ENCODE measurements at regions not wholly inside any gene's neighbourhood (a gene's known extent, or its start where the extent isn't known, plus 50 kb on each side); places are given as distances from the start of the nearest gene placed in this dataset.

- no peaks in the 10 kb centered on the region for H3K9me3 ChIP-seq (ENCODE audit: control insufficient read depth, low read length)
- H3K27me3 ChIP-seq (ENCODE audit: control insufficient read depth in 1 of 2, insufficient read depth in 2 of 2, low read length in 1 of 2) = no peaks in the 10 kb centered on the region
- H3K36me3 ChIP-seq (ENCODE audit: control insufficient read depth in 1 of 2, insufficient read depth in 2 of 2, low read length in 1 of 2) = no peaks in the 10 kb centered on the region
- no peak overlapping the region for H3K27ac ChIP-seq (ENCODE audit: low read depth in 1 of 2, low read length in 2 of 2)
- no peak overlapping the region for H3K4me3 ChIP-seq (ENCODE audit: low read length in 2 of 2)
- DNase-seq (no peak), ATAC-seq (ENCODE audit: low FRiP score) (no peak)
- no peaks in the 10 kb centered on the region for H3K4me1 ChIP-seq (ENCODE audit: control insufficient read depth in 1 of 2, insufficient read depth in 2 of 2, low read length in 2 of 2)
- WGBS, 2 donors = 89 to 90% methylated on average over 5 of the region's 5 CpGs
- intact Hi-C loops (cut with DNase I) = no loop called here
Measured at GRCh38 chr2:181304011-181304844, 153.0 kb upstream of the ITGA4 start.

DNA sequence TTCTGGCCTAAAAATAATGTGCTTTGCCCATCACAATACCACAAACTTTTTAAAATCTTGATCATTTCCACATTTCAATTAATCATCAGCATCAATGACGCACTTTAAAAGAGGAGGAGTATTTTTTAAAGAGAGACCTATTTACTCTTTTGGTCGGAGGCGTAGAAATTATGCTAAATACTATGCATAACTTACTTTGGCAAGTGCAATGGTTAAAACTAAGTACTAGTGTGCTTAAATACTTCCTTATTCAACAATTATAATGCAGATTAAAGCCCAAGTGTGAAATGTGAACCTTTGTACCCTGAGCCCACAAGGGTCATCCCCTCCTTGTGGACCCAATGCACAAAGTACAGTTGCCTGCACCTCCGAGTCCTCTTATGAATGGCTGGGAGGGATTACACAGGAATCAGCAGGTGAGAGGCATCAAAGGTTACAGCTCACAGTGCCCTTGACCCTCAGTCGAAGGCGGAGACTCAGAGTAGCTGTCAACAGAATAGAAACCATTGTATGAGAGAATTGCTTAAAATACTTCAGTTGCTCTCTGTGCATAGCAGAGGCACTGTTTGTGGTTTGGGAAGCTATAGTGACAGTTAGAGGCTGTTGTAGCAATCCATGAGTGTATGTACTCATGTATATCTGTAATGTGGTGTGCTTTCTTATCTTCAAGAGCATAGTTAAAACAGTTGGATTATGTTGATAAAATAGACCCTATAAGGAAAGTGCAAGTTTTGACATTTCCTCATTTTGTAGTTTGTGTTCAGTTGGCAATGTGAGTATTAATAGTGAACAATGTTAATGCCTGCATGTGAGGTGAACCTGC is 151.7 kb upstream of the ITGA4 start:
- no peak overlapping the region for H3K27ac ChIP-seq (ENCODE audit: low read depth in 1 of 2, low read length in 2 of 2)
- no peaks in the 10 kb centered on the region for H3K27me3 ChIP-seq (ENCODE audit: control insufficient read depth in 1 of 2, insufficient read depth in 2 of 2, low read length in 1 of 2)
- H3K4me1 ChIP-seq (ENCODE audit: control insufficient read depth in 1 of 2, insufficient read depth in 2 of 2, low read length in 2 of 2) = no peaks in the 10 kb centered on the region
- no peaks in the 10 kb centered on the region for H3K9me3 ChIP-seq (ENCODE audit: control insufficient read depth, low read length)
- no peaks in the 10 kb centered on the region for H3K36me3 ChIP-seq (ENCODE audit: control insufficient read depth in 1 of 2, insufficient read depth in 2 of 2, low read length in 1 of 2)
- DNase-seq (no peak), ATAC-seq (ENCODE audit: low FRiP score) (peak; percentile 48)
- no peak overlapping the region for H3K4me3 ChIP-seq (ENCODE audit: low read length in 2 of 2)
- intact Hi-C loops (cut with DNase I) = no loop called here
- WGBS, 2 donors = 71 to 79% methylated on average over 6 of the region's 6 CpGs

GRCh38 chr2:181306785-181307184 is 150.4 kb upstream of the ITGA4 start:
- DNase-seq (no peak), ATAC-seq (ENCODE audit: low FRiP score) (no peak)
- intact Hi-C loops (cut with DNase I) = no loop called here
- Histone ChIP-seq H3K36me3 (ENCODE audit: control insufficient read depth in 1 of 2, insufficient read depth in 2 of 2, low read length in 1 of 2) (no peaks in the 10 kb centered on the region), H3K9me3 (ENCODE audit: control insufficient read depth, low read length) (no peaks in the 10 kb centered on the region), H3K4me3 (ENCODE audit: low read length in 2 of 2) (no peak overlapping the region), H3K27ac (ENCODE audit: low read depth in 1 of 2, low read length in 2 of 2) (no peak overlapping the region), H3K27me3 (ENCODE audit: control insufficient read depth in 1 of 2, insufficient read depth in 2 of 2, low read length in 1 of 2) (no peaks in the 10 kb centered on the region), H3K4me1 (ENCODE audit: control insufficient read depth in 1 of 2, insufficient read depth in 2 of 2, low read length in 2 of 2) (no peaks in the 10 kb centered on the region)

- H3K9me3 ChIP-seq (ENCODE audit: control insufficient read depth, low read length) = no peaks in the 10 kb centered on the region
- intact Hi-C loops (cut with DNase I) = no loop called here
- H3K4me1 ChIP-seq (ENCODE audit: control insufficient read depth in 1 of 2, insufficient read depth in 2 of 2, low read length in 2 of 2) = no peaks in the 10 kb centered on the region
- no peaks in the 10 kb centered on the region for H3K27me3 ChIP-seq (ENCODE audit: control insufficient read depth in 1 of 2, insufficient read depth in 2 of 2, low read length in 1 of 2)
- no peak overlapping the region for H3K27ac ChIP-seq (ENCODE audit: low read depth in 1 of 2, low read length in 2 of 2)
- H3K4me3 ChIP-seq (ENCODE audit: low read length in 2 of 2) = no peak overlapping the region
- ATAC-seq (ENCODE audit: low FRiP score) (no peak), DNase-seq (no peak)
- WGBS, 2 donors = 84 to 85% methylated on average over 7 of the region's 7 CpGs
- no peaks in the 10 kb centered on the region for H3K36me3 ChIP-seq (ENCODE audit: control insufficient read depth in 1 of 2, insufficient read depth in 2 of 2, low read length in 1 of 2)
Measured at GRCh38 chr2:181307203-181307991, 149.8 kb upstream of the ITGA4 start.

- intact Hi-C loops (cut with DNase I) = no loop called here
- no peak for ATAC-seq (ENCODE audit: low FRiP score)
- Histone ChIP-seq H3K36me3 (ENCODE audit: control insufficient read depth in 1 of 2, insufficient read depth in 2 of 2, low read length in 1 of 2) (no peaks in the 10 kb centered on the region), H3K27ac (ENCODE audit: low read depth in 1 of 2, low read length in 2 of 2) (no peak overlapping the region), H3K27me3 (ENCODE audit: control insufficient read depth in 1 of 2, insufficient read depth in 2 of 2, low read length in 1 of 2) (no peaks in the 10 kb centered on the region), H3K9me3 (ENCODE audit: control insufficient read depth, low read length) (no peaks in the 10 kb centered on the region), H3K4me1 (ENCODE audit: control insufficient read depth in 1 of 2, insufficient read depth in 2 of 2, low read length in 2 of 2) (no peaks in the 10 kb centered on the region), H3K4me3 (ENCODE audit: low read length in 2 of 2) (no peak overlapping the region)
- DNase-seq = no peak
- WGBS, 2 donors = 47% methylated on average over 5 of the region's 5 CpGs
Measured at GRCh38 chr2:181308766-181309515, 148.2 kb upstream of the ITGA4 start.

DNA sequence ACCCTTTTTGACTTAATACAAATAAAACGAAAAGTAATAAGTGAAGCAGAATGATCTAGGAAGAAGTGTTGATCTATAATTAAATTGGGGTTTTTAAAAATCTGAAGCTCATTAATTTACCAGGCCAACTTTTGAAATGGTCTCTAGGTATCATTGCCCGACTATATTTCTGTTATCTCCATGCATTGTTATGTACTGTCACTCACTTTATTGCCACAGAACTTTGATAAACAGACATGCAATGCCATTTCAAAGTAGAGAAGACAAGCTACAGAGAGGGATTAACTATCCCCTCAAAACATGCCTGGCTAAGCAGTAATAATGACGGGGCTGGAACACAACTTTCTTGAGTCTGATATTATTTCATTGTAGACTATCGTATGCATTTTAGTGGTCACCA is 147.6 kb upstream of the ITGA4 start:
- WGBS, 2 donors = 66 to 75% methylated on average over 4 of the region's 4 CpGs
- Histone ChIP-seq H3K4me1 (ENCODE audit: control insufficient read depth in 1 of 2, insufficient read depth in 2 of 2, low read length in 2 of 2) (no peaks in the 10 kb centered on the region), H3K36me3 (ENCODE audit: control insufficient read depth in 1 of 2, insufficient read depth in 2 of 2, low read length in 1 of 2) (no peaks in the 10 kb centered on the region), H3K4me3 (ENCODE audit: low read length in 2 of 2) (no peak overlapping the region), H3K9me3 (ENCODE audit: control insufficient read depth, low read length) (no peaks in the 10 kb centered on the region), H3K27me3 (ENCODE audit: control insufficient read depth in 1 of 2, insufficient read depth in 2 of 2, low read length in 1 of 2) (no peaks in the 10 kb centered on the region), H3K27ac (ENCODE audit: low read depth in 1 of 2, low read length in 2 of 2) (no peak overlapping the region)
- no peak for DNase-seq
- intact Hi-C loops (cut with DNase I) = no loop called here
- ATAC-seq (ENCODE audit: low FRiP score) = no peak

GRCh38 chr2:181310967-181311366 is 146.2 kb upstream of the ITGA4 start:
- Histone ChIP-seq H3K27me3 (ENCODE audit: control insufficient read depth in 1 of 2, insufficient read depth in 2 of 2, low read length in 1 of 2) (no peaks in the 10 kb centered on the region), H3K4me1 (ENCODE audit: control insufficient read depth in 1 of 2, insufficient read depth in 2 of 2, low read length in 2 of 2) (no peaks in the 10 kb centered on the region), H3K27ac (ENCODE audit: low read depth in 1 of 2, low read length in 2 of 2) (no peak overlapping the region), H3K36me3 (ENCODE audit: control insufficient read depth in 1 of 2, insufficient read depth in 2 of 2, low read length in 1 of 2) (no peaks in the 10 kb centered on the region), H3K4me3 (ENCODE audit: low read length in 2 of 2) (no peak overlapping the region), H3K9me3 (ENCODE audit: control insufficient read depth, low read length) (no peaks in the 10 kb centered on the region)
- 99 to 100% methylated on average over 1 of the region's 1 CpG for WGBS, 2 donors
- ATAC-seq (ENCODE audit: low FRiP score) (no peak), DNase-seq (no peak)
- intact Hi-C loops (cut with DNase I) = no loop called here

GRCh38 chr2:181311837-181312236 is 145.3 kb upstream of the ITGA4 start:
- no peaks in the 10 kb centered on the region for H3K4me1 ChIP-seq (ENCODE audit: control insufficient read depth in 1 of 2, insufficient read depth in 2 of 2, low read length in 2 of 2)
- intact Hi-C loops (cut with DNase I) = no loop called here
- ATAC-seq (ENCODE audit: low FRiP score) (no peak), DNase-seq (no peak)
- H3K4me3 ChIP-seq (ENCODE audit: low read length in 2 of 2) = no peak overlapping the region
- H3K9me3 ChIP-seq (ENCODE audit: control insufficient read depth, low read length) = no peaks in the 10 kb centered on the region
- H3K36me3 ChIP-seq (ENCODE audit: control insufficient read depth in 1 of 2, insufficient read depth in 2 of 2, low read length in 1 of 2) = no peaks in the 10 kb centered on the region
- no peak overlapping the region for H3K27ac ChIP-seq (ENCODE audit: low read depth in 1 of 2, low read length in 2 of 2)
- no peaks in the 10 kb centered on the region for H3K27me3 ChIP-seq (ENCODE audit: control insufficient read depth in 1 of 2, insufficient read depth in 2 of 2, low read length in 1 of 2)
- 78 to 79% methylated on average over 4 of the region's 4 CpGs for WGBS, 2 donors
